GM21423 (cell line): ENCODE measurements at regions not wholly inside any gene's neighbourhood (a gene's known extent, or its start where the extent isn't known, plus 50 kb on each side); places are given as distances from the start of the nearest gene placed in this dataset.
"Not testable (repeated sequence)": the region's sequence is repeated elsewhere in the genome, so short reads cannot be mapped to it uniquely, and the experiment has no call there.

Source experiments
- ATAC-seq: cut with Tn5 transposase; IDR thresholded peaks from one replicate; pipeline ENCODE4 v1.9.1; 2021; ENCODE audit warnings: mild to moderate bottlenecking, moderate library complexity; ENCODE audit not compliant: unreplicated experiment

- no peak for ATAC-seq
Measured at GRCh38 chr21:28167366-28167765, 825.3 kb downstream of the LTN1 start.

- ATAC-seq: not testable (repeated sequence)
Measured at GRCh38 chr21:28164519-28164918, 828.2 kb downstream of the LTN1 start.

GRCh38 chr21:28162052-28162451 lies 830.6 kb downstream of the LTN1 start:
- not testable (repeated sequence) for ATAC-seq

- no peak for ATAC-seq
Measured at GRCh38 chr21:28160378-28160777, 832.3 kb downstream of the LTN1 start.

DNA sequence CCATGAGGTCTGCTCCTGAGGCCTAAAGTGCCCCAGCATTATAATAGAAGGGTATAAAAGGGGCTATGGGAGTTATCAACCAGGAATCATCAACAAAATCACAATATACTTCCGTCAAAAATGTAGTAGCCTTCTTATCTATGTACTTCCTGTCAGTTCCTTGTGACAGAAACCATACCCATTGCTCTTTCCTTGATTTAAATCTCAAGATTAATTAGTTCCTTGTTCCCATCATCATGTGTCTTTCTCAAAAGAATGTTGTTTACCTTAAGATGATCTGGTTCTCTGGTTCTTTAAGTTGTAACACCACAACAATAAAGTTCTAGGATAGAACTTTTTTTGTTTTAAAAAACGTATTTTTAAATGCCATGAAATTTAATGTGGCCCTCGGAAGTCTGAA lies 833.3 kb downstream of the LTN1 start:
- no peak for ATAC-seq

GRCh38 chr21:28156590-28156989 lies 836.1 kb downstream of the LTN1 start:
- ATAC-seq: no peak

DNA sequence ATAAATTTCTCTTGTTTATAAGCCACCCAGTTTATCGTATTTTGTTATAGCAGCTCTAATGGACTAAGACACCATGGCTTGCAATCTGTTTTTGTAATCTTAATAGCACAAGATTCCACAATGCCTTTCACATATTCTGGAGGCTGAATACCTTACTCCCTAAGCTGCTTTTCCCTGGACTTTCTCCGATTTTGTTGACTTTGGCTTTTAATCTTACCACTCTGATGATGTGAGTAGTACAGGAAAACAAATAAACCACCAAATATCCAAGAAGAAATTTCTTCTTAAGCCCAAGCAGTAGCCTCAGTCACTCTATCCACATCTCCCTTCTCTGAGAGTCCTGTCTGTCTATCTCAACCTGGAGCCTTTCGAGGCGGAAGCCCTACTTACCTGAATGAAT lies 838.6 kb downstream of the LTN1 start:
- ATAC-seq: no peak

DNA sequence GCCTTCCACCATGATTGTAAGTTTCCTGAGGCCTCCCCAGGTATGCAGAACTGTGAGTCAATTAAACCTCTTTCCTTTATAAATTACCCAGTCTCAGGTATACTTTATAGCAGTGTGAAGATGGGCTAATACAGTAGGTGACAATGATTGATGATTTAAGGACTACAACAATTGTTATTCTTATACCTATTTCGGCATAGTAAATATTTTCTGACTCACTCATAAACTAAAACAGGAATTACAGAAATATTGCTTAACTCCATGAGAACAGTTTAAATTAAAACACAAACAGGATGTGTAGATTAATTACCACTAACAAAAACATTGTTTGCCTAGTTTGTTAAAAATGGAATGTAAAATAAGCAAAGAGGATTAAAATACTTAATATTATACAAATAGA lies 839.9 kb downstream of the LTN1 start:
- ATAC-seq: no peak

- no peak for ATAC-seq
Measured at GRCh38 chr21:28151758-28152157, 840.9 kb downstream of the LTN1 start.

GRCh38 chr21:28150778-28151177 lies 841.9 kb downstream of the LTN1 start:
- ATAC-seq: no peak

- ATAC-seq: no peak
Measured at GRCh38 chr21:28148400-28149064, 844.1 kb downstream of the LTN1 start.

DNA sequence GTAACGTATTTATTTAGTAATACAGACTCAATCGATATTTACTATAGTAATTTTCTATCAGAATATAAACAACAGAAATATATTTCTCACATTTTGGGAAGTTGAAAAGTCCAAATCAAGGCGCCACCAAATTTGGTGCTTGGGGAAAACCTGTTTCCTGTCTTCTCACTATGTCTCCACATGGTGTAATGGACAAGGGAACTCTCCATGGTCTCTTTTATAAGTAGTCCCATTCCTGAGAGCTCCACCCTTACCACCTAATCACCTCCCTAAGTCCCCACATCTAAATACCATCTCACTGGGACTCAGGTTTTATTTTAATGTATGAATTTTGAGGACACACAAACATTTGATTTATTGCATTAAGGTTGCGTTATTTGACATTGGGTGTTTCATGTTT lies 848.0 kb downstream of the LTN1 start:
- no peak for ATAC-seq

DNA sequence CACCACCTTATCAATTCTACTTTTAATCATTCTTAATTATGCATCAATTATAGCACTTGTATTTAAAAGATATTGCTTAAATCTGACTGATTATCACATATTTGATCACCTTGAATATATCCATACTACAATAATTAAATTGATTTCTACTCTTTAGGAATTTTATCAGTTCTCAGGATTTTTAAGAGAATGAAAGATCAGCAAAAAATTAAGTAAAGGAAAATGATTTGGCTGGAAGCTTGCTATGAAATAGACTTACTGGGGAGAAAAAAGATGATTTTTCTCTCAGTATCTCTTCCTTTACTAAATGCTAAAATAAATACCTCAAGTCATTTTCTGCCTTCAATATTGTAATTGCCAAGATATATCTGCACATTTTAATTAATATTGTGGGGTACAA lies 848.6 kb downstream of the LTN1 start:
- no peak for ATAC-seq

DNA sequence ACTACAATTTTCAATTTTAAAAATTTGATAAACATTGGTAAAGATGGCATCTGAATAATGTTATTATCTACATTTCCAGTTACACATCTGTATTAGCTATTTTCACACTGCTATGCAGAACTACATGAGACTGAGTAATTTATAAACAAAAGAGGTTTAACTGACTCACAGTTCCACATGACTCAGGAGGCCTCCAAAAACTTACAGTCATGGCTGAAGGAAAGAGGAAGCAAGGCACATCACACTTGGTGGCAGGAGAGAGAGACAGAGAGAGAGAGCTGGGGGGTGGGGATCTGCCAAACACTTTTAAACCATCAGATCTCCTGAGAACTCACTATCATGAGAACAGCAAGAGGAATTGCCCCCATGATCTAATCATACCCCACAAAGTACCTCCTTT lies 850.0 kb downstream of the LTN1 start:
- no peak for ATAC-seq

- ATAC-seq: no peak
Measured at GRCh38 chr21:28138272-28138671, 854.4 kb downstream of the LTN1 start.

GRCh38 chr21:28136656-28137255 lies 855.9 kb downstream of the LTN1 start:
- no peak for ATAC-seq

DNA sequence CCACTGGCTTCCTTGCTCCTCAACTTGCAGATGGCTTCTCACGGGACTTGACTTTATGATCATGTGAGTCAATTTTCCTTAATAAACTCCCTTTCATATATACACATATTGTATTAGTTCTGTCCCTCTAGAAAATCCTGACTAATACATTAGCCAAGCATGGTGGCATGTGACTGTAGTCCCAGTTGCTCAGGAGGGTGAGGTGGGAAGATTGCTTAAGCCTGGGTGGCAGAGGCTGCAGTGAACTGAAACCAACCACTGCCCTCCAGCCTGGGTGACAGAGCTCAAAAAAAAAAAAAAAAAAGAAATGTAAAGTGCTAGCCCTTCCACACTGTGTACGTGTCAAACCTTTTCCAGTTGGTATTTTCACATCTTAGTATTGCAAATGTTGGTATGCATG lies 857.0 kb downstream of the LTN1 start:
- ATAC-seq: no peak

GRCh38 chr21:28133116-28133515 lies 859.6 kb downstream of the LTN1 start:
- ATAC-seq: no peak

GRCh38 chr21:28132713-28133112 lies 860.0 kb downstream of the LTN1 start:
- ATAC-seq: no peak

- no peak for ATAC-seq
Measured at GRCh38 chr21:28127175-28127785, 865.4 kb downstream of the LTN1 start.

DNA sequence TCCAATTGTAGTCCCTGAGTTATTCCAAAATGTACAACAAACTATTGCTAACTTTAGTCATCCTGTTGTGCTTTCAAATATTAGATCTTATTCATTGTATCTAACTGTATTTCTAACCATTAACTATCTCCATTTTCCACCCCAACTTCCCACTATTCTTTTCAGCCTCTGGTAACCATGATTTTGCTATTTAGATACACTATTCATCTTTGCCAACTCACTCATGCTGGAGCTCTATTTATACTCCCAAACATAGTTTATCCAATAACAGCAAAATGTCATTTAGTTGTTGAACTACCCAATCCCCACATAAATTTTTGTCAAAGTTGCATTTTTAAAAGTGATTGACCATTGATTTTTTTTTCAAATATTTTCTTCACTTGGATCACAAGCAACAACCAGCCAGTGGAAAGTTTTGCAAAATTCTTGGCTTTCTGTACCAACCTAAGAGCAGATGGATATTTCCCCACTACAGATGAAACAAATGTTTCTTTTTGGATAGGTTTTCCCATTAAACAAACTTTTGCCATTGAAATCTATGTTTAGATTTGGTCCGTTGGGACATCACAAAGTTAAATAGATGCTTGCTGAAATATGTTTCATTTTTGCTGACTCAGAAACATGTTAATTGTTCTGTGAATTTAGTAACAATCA lies 866.0 kb downstream of the LTN1 start:
- ATAC-seq: no peak

DNA sequence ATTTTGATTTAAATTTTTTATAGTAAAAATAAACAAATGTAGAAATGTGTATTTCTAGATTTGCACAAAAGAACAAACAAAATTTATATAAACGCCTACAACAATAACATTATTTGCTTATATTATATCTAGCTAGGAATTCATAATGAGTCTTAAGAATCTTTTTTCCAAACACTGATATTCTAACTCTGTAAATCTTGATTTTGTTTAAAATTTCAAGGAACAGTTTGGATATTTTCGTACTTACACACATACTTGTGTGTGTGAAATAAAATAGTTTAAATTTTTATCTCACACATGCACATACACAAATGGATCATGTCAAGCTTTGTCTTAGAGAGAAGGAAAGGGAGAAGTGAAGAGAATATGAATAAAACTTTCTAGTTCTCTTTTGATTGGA lies 868.1 kb downstream of the LTN1 start:
- no peak for ATAC-seq
